ENCODE measurements at regions not wholly inside any gene's neighbourhood (a gene's known extent, or its start where the extent isn't known, plus 50 kb on each side); places are given as distances from the start of the nearest gene placed in this dataset.

DNA sequence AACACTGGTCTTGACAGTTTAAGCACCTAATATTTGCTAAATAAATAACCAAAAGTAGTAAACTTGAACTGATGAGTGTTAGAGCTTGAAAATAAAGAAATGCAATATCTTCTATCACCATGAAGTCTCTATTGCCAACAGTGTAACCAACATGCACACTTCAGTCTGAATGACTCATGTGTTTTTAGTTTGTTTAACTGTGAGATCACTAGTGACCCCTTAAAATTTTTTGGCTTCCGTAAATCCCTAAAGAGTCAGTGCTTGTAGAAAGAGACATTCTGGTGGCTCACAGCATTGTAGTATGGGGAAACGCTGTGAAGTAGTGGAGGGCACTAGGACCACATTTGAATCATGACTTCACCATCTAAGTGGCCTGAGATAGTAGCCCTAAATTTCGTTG, 341.1 kb downstream of the PMP22 start:
- H3K36me3 Mint-ChIP-seq = no peaks in the 10 kb centered on the region
- no peak overlapping the region for H3K4me3 Mint-ChIP-seq
- H3K27ac Mint-ChIP-seq = no peak overlapping the region

GRCh38 chr17:14922411-14922810, 342.7 kb downstream of the PMP22 start:
- peaks cover 3% of the 10 kb centered on the region for H3K27me3 Mint-ChIP-seq
- H3K36me3 Mint-ChIP-seq = no peaks in the 10 kb centered on the region
- no peak overlapping the region for H3K27ac Mint-ChIP-seq
- no peaks in the 10 kb centered on the region for H3K9me3 Mint-ChIP-seq
- no peaks in the 10 kb centered on the region for H3K4me1 Mint-ChIP-seq
- H3K4me3 Mint-ChIP-seq = no peak overlapping the region

More for the DNA sequence above, 341.1 kb downstream of the PMP22 start:
- H3K27me3 Mint-ChIP-seq = peaks cover 5% of the 10 kb centered on the region
- no peaks in the 10 kb centered on the region for H3K4me1 Mint-ChIP-seq
- no peaks in the 10 kb centered on the region for H3K9me3 Mint-ChIP-seq

DNA sequence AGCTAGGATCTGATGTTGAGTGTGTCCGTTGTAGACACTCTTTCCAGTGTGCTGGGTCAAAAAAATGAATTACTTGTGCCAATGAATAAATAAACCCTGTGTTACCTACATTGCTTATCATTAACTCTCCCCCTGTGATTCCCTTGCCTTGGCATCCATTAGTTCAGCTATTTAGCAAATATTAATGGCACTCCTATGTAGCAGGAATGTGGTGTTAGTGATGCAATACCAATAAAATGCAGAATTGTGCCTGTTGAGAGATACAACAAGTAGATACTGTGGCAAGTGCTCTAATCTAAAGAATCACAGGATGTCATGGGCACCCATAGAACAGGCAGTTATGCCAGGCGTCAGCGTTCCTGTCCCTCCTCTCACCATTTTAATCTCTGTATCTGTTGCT, 343.2 kb downstream of the PMP22 start:
- Mint-ChIP-seq H3K4me1 (no peaks in the 10 kb centered on the region), H3K27ac (no peak overlapping the region), H3K27me3 (peaks cover 3% of the 10 kb centered on the region), H3K36me3 (no peaks in the 10 kb centered on the region), H3K9me3 (no peaks in the 10 kb centered on the region), H3K4me3 (no peak overlapping the region)

DNA sequence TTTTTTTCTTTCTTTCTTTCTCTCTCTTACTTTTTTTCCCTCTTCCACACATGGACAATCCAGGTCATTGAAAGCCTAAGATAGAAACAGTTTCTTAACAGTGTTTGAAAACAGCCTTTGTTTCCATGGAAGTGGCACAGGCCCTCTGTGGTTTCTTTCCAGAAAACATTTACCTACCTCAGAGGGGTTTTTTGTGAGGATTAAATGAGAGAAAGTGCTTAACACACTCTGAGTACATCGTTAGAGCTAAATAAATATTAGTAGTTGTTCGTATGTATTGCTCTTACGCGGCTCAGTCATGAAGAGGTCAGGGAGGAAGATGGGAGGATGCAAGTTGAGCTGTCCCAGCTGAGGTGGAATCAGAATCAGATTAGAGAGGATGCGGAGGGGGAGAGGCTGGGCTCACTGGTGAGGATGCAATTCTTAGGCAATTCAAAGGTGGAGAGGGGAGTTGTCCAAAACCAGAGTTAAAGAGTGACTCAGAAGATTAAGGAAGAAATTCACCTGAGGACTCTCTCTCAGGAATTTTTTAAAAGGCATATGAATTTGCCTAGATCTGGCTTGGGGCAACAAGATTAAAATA, 345.4 kb downstream of the PMP22 start:
- H3K36me3 Mint-ChIP-seq = no peaks in the 10 kb centered on the region
- no peaks in the 10 kb centered on the region for H3K27me3 Mint-ChIP-seq
- H3K9me3 Mint-ChIP-seq = no peaks in the 10 kb centered on the region
- no peaks in the 10 kb centered on the region for H3K4me1 Mint-ChIP-seq
- H3K27ac Mint-ChIP-seq = no peak overlapping the region
- no peak overlapping the region for H3K4me3 Mint-ChIP-seq

GRCh38 chr17:14919094-14919493, 346.0 kb downstream of the PMP22 start:
- H3K36me3 Mint-ChIP-seq = no peaks in the 10 kb centered on the region
- no peak overlapping the region for H3K27ac Mint-ChIP-seq
- peaks cover 3% of the 10 kb centered on the region for H3K27me3 Mint-ChIP-seq
- no peaks in the 10 kb centered on the region for H3K4me1 Mint-ChIP-seq
- no peak overlapping the region for H3K4me3 Mint-ChIP-seq
- H3K9me3 Mint-ChIP-seq = no peaks in the 10 kb centered on the region

GRCh38 chr17:14918540-14918939, 346.6 kb downstream of the PMP22 start:
- Mint-ChIP-seq H3K4me3 (no peak overlapping the region), H3K27ac (no peak overlapping the region), H3K27me3 (peaks cover 8% of the 10 kb centered on the region), H3K9me3 (peaks cover 5% of the 10 kb centered on the region), H3K4me1 (no peaks in the 10 kb centered on the region), H3K36me3 (peaks cover 2% of the 10 kb centered on the region)

DNA sequence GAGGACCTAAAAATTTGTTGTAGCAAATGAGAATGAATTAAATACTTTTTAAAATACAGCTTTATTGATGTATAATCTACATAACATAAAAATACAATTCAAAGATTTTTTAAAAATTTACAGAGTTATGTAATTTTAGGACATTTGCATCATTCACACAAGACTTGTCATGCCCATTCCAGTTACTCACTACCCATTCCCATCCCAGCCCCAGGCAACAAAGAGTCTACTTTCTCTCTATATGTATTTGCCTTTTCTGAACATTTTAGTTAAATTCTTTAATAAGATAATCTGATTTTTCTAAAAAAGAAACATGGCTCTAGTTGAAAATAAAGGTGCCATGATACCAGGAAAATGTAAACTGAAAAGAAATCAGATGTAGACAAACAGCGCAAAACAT, 354.2 kb downstream of the PMP22 start:
- H3K27me3 Mint-ChIP-seq = peaks cover 13% of the 10 kb centered on the region
- no peak overlapping the region for H3K4me3 Mint-ChIP-seq
- H3K9me3 Mint-ChIP-seq = peaks cover 21% of the 10 kb centered on the region
- no peak overlapping the region for H3K27ac Mint-ChIP-seq
- peaks cover 3% of the 10 kb centered on the region for H3K36me3 Mint-ChIP-seq
- H3K4me1 Mint-ChIP-seq = peaks cover 4% of the 10 kb centered on the region

DNA sequence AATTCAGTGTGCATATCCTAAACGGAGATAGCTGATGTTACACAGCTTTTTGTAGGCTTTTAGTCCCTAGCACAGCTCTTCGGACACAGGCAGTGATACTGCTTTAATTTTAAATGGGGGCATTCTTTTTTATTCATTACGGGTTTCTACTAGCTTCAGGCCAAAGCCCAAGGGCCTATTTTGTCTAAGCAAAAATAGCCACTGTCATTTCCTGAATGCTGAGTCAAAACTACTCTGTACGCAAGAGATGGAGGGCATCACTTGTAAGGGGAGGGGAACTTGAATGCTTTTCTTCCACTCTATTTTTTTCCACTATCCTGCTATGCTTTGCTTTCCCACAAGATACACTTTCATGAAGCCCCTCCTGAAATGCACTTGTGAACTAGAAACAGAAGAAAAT, 360.7 kb downstream of the PMP22 start:
- H3K4me3 Mint-ChIP-seq = no peak overlapping the region
- no peaks in the 10 kb centered on the region for H3K9me3 Mint-ChIP-seq
- no peaks in the 10 kb centered on the region for H3K4me1 Mint-ChIP-seq
- no peak overlapping the region for H3K27ac Mint-ChIP-seq
- H3K27me3 Mint-ChIP-seq = peaks cover 4% of the 10 kb centered on the region
- no peaks in the 10 kb centered on the region for H3K36me3 Mint-ChIP-seq

- H3K27ac Mint-ChIP-seq = no peak overlapping the region
- no peaks in the 10 kb centered on the region for H3K36me3 Mint-ChIP-seq
- H3K4me1 Mint-ChIP-seq = no peaks in the 10 kb centered on the region
- H3K27me3 Mint-ChIP-seq = peaks cover 4% of the 10 kb centered on the region
- H3K4me3 Mint-ChIP-seq = no peak overlapping the region
- peaks cover under 1% of the 10 kb centered on the region for H3K9me3 Mint-ChIP-seq
Observed at GRCh38 chr17:14903854-14904253, 361.3 kb downstream of the PMP22 start.

GRCh38 chr17:14902803-14903202, 362.3 kb downstream of the PMP22 start:
- Mint-ChIP-seq H3K9me3 (peaks cover 11% of the 10 kb centered on the region), H3K27me3 (peaks cover 4% of the 10 kb centered on the region), H3K4me3 (no peak overlapping the region), H3K36me3 (no peaks in the 10 kb centered on the region), H3K27ac (no peak overlapping the region), H3K4me1 (no peaks in the 10 kb centered on the region)

GRCh38 chr17:14902297-14902696, 362.8 kb downstream of the PMP22 start:
- peaks cover 4% of the 10 kb centered on the region for H3K27me3 Mint-ChIP-seq
- peaks cover 11% of the 10 kb centered on the region for H3K9me3 Mint-ChIP-seq
- H3K4me1 Mint-ChIP-seq = no peaks in the 10 kb centered on the region
- no peaks in the 10 kb centered on the region for H3K36me3 Mint-ChIP-seq
- H3K27ac Mint-ChIP-seq = no peak overlapping the region
- H3K4me3 Mint-ChIP-seq = no peak overlapping the region

- H3K27me3 Mint-ChIP-seq = peaks cover 6% of the 10 kb centered on the region
- H3K4me3 Mint-ChIP-seq = no peak overlapping the region
- no peak overlapping the region for H3K27ac Mint-ChIP-seq
- peaks cover 14% of the 10 kb centered on the region for H3K9me3 Mint-ChIP-seq
- no peaks in the 10 kb centered on the region for H3K36me3 Mint-ChIP-seq
- H3K4me1 Mint-ChIP-seq = no peaks in the 10 kb centered on the region
Observed at GRCh38 chr17:14901376-14901775, 363.8 kb downstream of the PMP22 start.

DNA sequence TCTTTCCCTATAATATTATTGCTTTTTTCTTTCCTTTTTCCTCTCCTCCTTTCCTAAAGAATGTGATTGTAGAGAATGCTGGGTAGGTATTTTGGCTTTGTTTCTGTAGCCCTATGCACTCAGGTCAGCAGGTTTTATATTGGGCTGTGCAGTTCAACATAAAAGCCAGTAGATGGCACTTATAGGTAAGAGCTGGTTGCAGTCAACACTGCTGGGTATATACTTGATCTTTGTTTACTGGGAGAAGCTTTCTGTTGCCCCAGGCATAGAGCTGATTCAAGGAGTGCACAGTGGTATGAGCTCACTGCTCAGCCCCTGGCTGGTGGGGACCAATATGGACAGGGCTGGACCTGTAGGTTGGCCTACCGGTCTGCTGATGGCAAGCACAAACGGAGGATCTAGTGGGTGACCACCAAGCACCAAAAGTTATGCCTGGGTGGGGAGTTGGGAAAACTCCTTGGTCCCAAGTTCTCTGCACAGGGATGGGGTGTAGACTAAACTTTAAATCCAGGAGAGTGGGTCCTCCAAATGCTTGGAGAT, 378.9 kb downstream of the PMP22 start:
- no peaks in the 10 kb centered on the region for H3K4me1 Mint-ChIP-seq
- H3K4me3 Mint-ChIP-seq = no peak overlapping the region
- H3K27me3 Mint-ChIP-seq = peaks cover 15% of the 10 kb centered on the region
- H3K36me3 Mint-ChIP-seq = peaks cover 4% of the 10 kb centered on the region
- peaks cover 18% of the 10 kb centered on the region for H3K9me3 Mint-ChIP-seq
- H3K27ac Mint-ChIP-seq = no peak overlapping the region

- Mint-ChIP-seq H3K27ac (no peak overlapping the region), H3K9me3 (peaks cover 4% of the 10 kb centered on the region)
Observed at GRCh38 chr17:14882131-14882530, 383.0 kb downstream of the PMP22 start.

GRCh38 chr17:14875557-14876412, 389.3 kb downstream of the PMP22 start:
- Mint-ChIP-seq H3K4me3 (no peak overlapping the region), H3K9me3 (no peaks in the 10 kb centered on the region), H3K27ac (no peak overlapping the region), H3K4me1 (no peaks in the 10 kb centered on the region), H3K27me3 (no peaks in the 10 kb centered on the region), H3K36me3 (no peaks in the 10 kb centered on the region)

More at GRCh38 chr17:14882131-14882530, 383.0 kb downstream of the PMP22 start:
- H3K4me3 Mint-ChIP-seq = no peak overlapping the region
- H3K4me1 Mint-ChIP-seq = no peaks in the 10 kb centered on the region
- peaks cover 10% of the 10 kb centered on the region for H3K27me3 Mint-ChIP-seq
- peaks cover 4% of the 10 kb centered on the region for H3K36me3 Mint-ChIP-seq

- H3K9me3 Mint-ChIP-seq = no peaks in the 10 kb centered on the region
- H3K27ac Mint-ChIP-seq = no peak overlapping the region
- H3K4me3 Mint-ChIP-seq = no peak overlapping the region
- H3K4me1 Mint-ChIP-seq = no peaks in the 10 kb centered on the region
- H3K27me3 Mint-ChIP-seq = peaks cover 8% of the 10 kb centered on the region
- H3K36me3 Mint-ChIP-seq = no peaks in the 10 kb centered on the region
Observed at GRCh38 chr17:14873996-14874395, 391.1 kb downstream of the PMP22 start.

All from activated naive CD4-positive, alpha-beta T cell treated with anti-CD3 and anti-CD28 coated beads, Interleukin-2, amount 50 U/mL, for 24 hours (primary cell).